Transverse colon (tissue), 4 donors: ENCODE measurements at regions not wholly inside any gene's neighbourhood (a gene's known extent, or its start where the extent isn't known, plus 50 kb on each side); places are given as distances from the start of the nearest gene placed in this dataset.

Source experiments
- EP300 ChIP-seq: sonication (generic); formaldehyde crosslinking; IDR thresholded peaks from one replicate; pipeline ENCODE4 v1.6.1; 2017; ENCODE audit warnings: antibody characterized with exemption, low read depth
- POLR2AphosphoS5 ChIP-seq, 3 donors: sonication (generic); formaldehyde crosslinking; IDR thresholded peaks; one replicate each; pipeline ENCODE4 v1.6.1; 2016; ENCODE audit warnings: antibody characterized with exemption in 3 of 3
- TF ChIP-seq, protein P1 (sequence below), 5 experiments: fragments of 200-600 bp in 3 of 5; fragments of 450-650 bp in 2 of 5; sonication (generic) in 3 of 5; IDR thresholded peaks; 1 replicate in 2 of 5; 2 replicates in 3 of 5; pipeline ENCODE4 v1.5.1; 2016 to 2017; ENCODE audit warnings: antibody characterized with exemption in 5 of 5, inconsistent platforms in 3 of 5, mild to moderate bottlenecking in 2 of 5, moderate library complexity in 1 of 5

DNA sequence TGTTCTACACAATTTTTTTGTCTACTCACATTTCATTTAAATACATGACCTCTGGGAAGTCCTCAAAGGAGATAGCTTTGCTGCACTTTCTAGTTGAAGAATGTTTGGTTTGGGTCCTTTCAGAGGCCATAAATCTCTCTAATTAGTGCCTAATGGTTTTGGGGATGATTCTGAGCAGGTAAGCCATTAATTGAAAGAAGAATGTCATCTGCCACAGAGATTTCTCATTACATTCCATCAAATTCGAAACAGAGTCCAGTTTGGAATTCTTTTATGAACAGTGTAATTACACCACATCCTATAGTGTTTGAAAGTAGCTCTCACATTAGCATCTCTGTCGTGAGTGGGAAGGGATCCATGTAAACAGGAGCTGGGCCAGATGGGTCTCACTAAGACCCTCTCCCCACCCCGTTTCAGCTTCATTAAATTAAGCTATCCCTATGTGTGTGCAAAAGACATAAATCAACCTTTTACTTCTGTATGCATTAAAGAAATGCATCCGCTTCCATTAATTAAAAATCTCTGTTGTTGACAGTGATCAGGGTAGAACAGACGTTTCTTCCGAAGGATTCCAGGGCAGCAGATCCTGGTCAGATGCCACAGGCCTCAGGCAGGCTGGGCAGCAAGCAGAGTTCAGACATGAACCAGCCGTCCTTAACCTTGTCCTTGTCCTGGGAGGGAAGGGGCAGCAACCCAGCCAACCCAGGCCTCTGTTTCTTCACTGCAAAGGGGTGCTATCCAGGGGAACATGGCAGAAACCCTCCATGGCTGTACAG is 99.8 kb upstream of the MAP1B start:
- TF ChIP-seq, protein P1, sequence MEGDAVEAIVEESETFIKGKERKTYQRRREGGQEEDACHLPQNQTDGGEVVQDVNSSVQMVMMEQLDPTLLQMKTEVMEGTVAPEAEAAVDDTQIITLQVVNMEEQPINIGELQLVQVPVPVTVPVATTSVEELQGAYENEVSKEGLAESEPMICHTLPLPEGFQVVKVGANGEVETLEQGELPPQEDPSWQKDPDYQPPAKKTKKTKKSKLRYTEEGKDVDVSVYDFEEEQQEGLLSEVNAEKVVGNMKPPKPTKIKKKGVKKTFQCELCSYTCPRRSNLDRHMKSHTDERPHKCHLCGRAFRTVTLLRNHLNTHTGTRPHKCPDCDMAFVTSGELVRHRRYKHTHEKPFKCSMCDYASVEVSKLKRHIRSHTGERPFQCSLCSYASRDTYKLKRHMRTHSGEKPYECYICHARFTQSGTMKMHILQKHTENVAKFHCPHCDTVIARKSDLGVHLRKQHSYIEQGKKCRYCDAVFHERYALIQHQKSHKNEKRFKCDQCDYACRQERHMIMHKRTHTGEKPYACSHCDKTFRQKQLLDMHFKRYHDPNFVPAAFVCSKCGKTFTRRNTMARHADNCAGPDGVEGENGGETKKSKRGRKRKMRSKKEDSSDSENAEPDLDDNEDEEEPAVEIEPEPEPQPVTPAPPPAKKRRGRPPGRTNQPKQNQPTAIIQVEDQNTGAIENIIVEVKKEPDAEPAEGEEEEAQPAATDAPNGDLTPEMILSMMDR (IDR thresholded peaks at IDR 0.05) = no peak
- TF ChIP-seq POLR2AphosphoS5 (IDR thresholded peaks at IDR 0.05) (no peak), EP300 (no peak)
